Panc1 (cell line): ENCODE measurements at regions not wholly inside any gene's neighbourhood (a gene's known extent, or its start where the extent isn't known, plus 50 kb on each side); places are given as distances from the start of the nearest gene placed in this dataset.
"Not testable (repeated sequence)": the region's sequence is repeated elsewhere in the genome, so short reads cannot be mapped to it uniquely, and the experiment has no call there.

Source experiments
- ATAC-seq: fragments of 200-7000 bp; cut with Tn5 transposase; 2 replicates; pipeline ENCODE4 v1.9.1; 2020; ENCODE audit warnings: mild to moderate bottlenecking, moderate library complexity
- BruUV-seq: library from RNA; stranded (reverse); fragments of 400-500 nt; replicated peaks from 2 replicates; lab custom pipeline; 2021; lab: Mats Ljungman, UMichigan
- CTCF ChIA-PET: fragments of 300-600 bp; sonication (Branson Sonifier 250); formaldehyde crosslinking; loops from one replicate; lab custom pipeline; 2022; ENCODE audit warnings: antibody characterized with exemption; lab: Charles Lee
- POLR2A ChIA-PET: fragments of 300-600 bp; sonication (Branson Sonifier 250); formaldehyde crosslinking; loops from one replicate; lab custom pipeline; 2022; ENCODE audit warnings: antibody characterized with exemption; lab: Charles Lee
- DNase-seq: peaks from one replicate; pipeline ENCODE4 v3.0.0-alpha.2; 2010; ENCODE audit warnings: low read depth, low spot score
- H3K27ac ChIP-seq: 2 replicates; pipeline ENCODE4 v1.5.1; 2011; ENCODE audit warnings: mild to moderate bottlenecking, low read length, inconsistent platforms
- H3K27me3 ChIP-seq: fragments of 200-500 bp; sonication (Bioruptor generic); 2 replicates; pipeline ENCODE4 v1.6.0; 2014; ENCODE audit warnings: low read length, inconsistent platforms; ENCODE audit not compliant: control insufficient read depth, insufficient read depth
- H3K36me3 ChIP-seq: fragments of 200-500 bp; sonication (Bioruptor generic); 2 replicates; pipeline ENCODE4 v1.5.1; 2014; ENCODE audit warnings: inconsistent platforms, mild to moderate bottlenecking, low read length, moderate library complexity; ENCODE audit not compliant: control insufficient read depth, insufficient read depth
- H3K4me1 ChIP-seq: 2 replicates; pipeline ENCODE4 v1.5.1; 2011; ENCODE audit warnings: inconsistent platforms, mild to moderate bottlenecking, low read length, moderate library complexity; ENCODE audit not compliant: control insufficient read depth, insufficient read depth
- H3K4me3 ChIP-seq, 2 experiments: 2 replicates each; pipeline ENCODE4 v1.5.1; 2011 to 2012; ENCODE audit warnings: low read depth in 2 of 2, low read length in 2 of 2, mild to moderate bottlenecking in 2 of 2, inconsistent platforms in 1 of 2, moderate library complexity in 1 of 2
- H3K9me3 ChIP-seq: fragments of 200-500 bp; sonication (Bioruptor generic); 2 replicates; pipeline ENCODE4 v1.5.1; 2014; ENCODE audit warnings: low read depth, mild to moderate bottlenecking, inconsistent platforms, low read length, moderate library complexity; ENCODE audit not compliant: control insufficient read depth, insufficient read depth
- CTCF ChIP-seq: fragments of 450-650 bp; IDR thresholded peaks from 2 replicates; pipeline ENCODE4 v1.5.1; 2017; ENCODE audit warnings: mild to moderate bottlenecking
- POLR2AphosphoS5 ChIP-seq: IDR thresholded peaks from 2 replicates; pipeline ENCODE4 v1.6.1; 2012; ENCODE audit warnings: mild to moderate bottlenecking, low read depth, low read length, moderate library complexity
- REST ChIP-seq, 2 experiments: IDR thresholded peaks; 2 replicates each; pipeline ENCODE4 v1.6.1; 2011 to 2012; ENCODE audit warnings: low read depth in 2 of 2, control low read depth in 1 of 2, low read length in 1 of 2, mild to moderate bottlenecking in 1 of 2, moderate library complexity in 1 of 2; ENCODE audit not compliant: insufficient read depth in 1 of 2
- SIN3A ChIP-seq: IDR thresholded peaks from 2 replicates; pipeline ENCODE4 v1.6.1; 2012; ENCODE audit warnings: low read depth, mild to moderate bottlenecking, low read length, moderate library complexity, borderline replicate concordance; ENCODE audit not compliant: insufficient read depth
- TCF7L2 ChIP-seq: IDR thresholded peaks from 2 replicates; pipeline ENCODE4 v1.6.1; 2011; ENCODE audit warnings: mild to moderate bottlenecking, low read depth, low read length, inconsistent platforms
- in situ Hi-C: cut with HindIII; loops from 2 replicates; pipeline ENCODE4 v1.10.0; 2016; ENCODE audit warnings: low sequenced_read_pairs, low pct_unique_long_range_greater_than_20kb
- intact Hi-C: fragments of 100-400 bp; cut with micrococcal nuclease; formaldehyde crosslinking; loops from one replicate; pipeline ENCODE4 v1.10.0; 2022; ENCODE audit not compliant: unreplicated experiment

GRCh38 chr18:59079264-59079663, 60.4 kb upstream of the SEC11C start:
- Histone ChIP-seq H3K27ac (no peak overlapping the region), H3K9me3 (no peaks in the 10 kb centered on the region), H3K4me3 (no peak overlapping the region), H3K27me3 (no peaks in the 10 kb centered on the region), H3K4me1 (no peaks in the 10 kb centered on the region), H3K36me3 (no peaks in the 10 kb centered on the region)
- TF ChIP-seq POLR2AphosphoS5 (no peak), CTCF (no peak), SIN3A (no peak), REST (IDR thresholded peaks at IDR 0.05; ENCODE audit: insufficient read depth in 1 of 2, low read depth in 2 of 2, low read length in 1 of 2) (no peak), TCF7L2 (no peak)
- ATAC-seq (no peak), DNase-seq (no peak)
- CTCF ChIA-PET, result no interaction called here
- no TSS peak for BruUV-seq
- POLR2A ChIA-PET, result no interaction called here
- in situ Hi-C loops (no loop called here), intact Hi-C loops (no loop called here)

GRCh38 chr18:59079687-59080501, 59.8 kb upstream of the SEC11C start:
- BruUV-seq, CTCF ChIA-PET: not testable (repeated sequence)

GRCh38 chr18:59083136-59083818, 56.4 kb upstream of the SEC11C start:
- POLR2A ChIA-PET, result no interaction called here
- intact Hi-C loops, result no loop called here

More at GRCh38 chr18:59079687-59080501, 59.8 kb upstream of the SEC11C start:
- H3K27me3 ChIP-seq, intact Hi-C loops, POLR2A ChIA-PET, H3K9me3 ChIP-seq, H3K36me3 ChIP-seq, DNase-seq, ATAC-seq, H3K27ac ChIP-seq, H3K4me1 ChIP-seq, H3K4me3 ChIP-seq, in situ Hi-C loops: not testable (repeated sequence)

More at GRCh38 chr18:59083136-59083818, 56.4 kb upstream of the SEC11C start:
- ATAC-seq (no peak), DNase-seq (no peak)
- Histone ChIP-seq H3K4me1 (no peaks in the 10 kb centered on the region), H3K9me3 (no peaks in the 10 kb centered on the region), H3K27me3 (no peaks in the 10 kb centered on the region), H3K36me3 (no peaks in the 10 kb centered on the region), H3K4me3 (no peak overlapping the region), H3K27ac (no peak overlapping the region)
- BruUV-seq, result no TSS peak
- TF ChIP-seq SIN3A (no peak), POLR2AphosphoS5 (no peak), TCF7L2 (no peak), CTCF (no peak), REST (IDR thresholded peaks at IDR 0.05; ENCODE audit: insufficient read depth in 1 of 2, low read depth in 2 of 2, low read length in 1 of 2) (no peak)
- CTCF ChIA-PET, result no interaction called here
- in situ Hi-C loops, result no loop called here
